ENCODE measurements at regions not wholly inside any gene's neighbourhood (a gene's known extent, or its start where the extent isn't known, plus 50 kb on each side); places are given as distances from the start of the nearest gene placed in this dataset.
"Not testable (repeated sequence)": the region's sequence is repeated elsewhere in the genome, so short reads cannot be mapped to it uniquely, and the experiment has no call there.

DNA sequence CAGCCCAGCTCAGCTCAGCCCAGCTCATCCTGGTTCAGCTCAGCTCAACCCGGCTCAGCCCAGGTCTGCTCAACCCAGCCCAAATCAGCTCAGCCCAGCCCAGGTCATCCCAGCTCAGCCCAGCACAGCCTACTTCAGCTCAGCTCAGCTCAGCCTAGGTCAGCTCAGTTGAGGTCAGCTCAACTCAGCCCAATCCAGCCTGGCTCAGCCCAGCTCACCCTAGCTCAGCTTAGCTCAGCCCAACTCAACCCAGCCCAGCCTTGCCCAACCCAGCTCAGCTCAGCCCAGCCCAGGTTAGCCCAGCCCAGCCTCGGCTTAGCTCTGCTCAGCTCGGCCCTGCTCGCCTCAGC, 332.3 kb downstream of the TMEM121 start:
- TF ChIP-seq, protein P1, sequence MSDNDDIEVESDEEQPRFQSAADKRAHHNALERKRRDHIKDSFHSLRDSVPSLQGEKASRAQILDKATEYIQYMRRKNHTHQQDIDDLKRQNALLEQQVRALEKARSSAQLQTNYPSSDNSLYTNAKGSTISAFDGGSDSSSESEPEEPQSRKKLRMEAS (IDR thresholded peaks at IDR 0.05; ENCODE audit: low read depth, low read length) = no peak
- TF ChIP-seq, protein P2, sequence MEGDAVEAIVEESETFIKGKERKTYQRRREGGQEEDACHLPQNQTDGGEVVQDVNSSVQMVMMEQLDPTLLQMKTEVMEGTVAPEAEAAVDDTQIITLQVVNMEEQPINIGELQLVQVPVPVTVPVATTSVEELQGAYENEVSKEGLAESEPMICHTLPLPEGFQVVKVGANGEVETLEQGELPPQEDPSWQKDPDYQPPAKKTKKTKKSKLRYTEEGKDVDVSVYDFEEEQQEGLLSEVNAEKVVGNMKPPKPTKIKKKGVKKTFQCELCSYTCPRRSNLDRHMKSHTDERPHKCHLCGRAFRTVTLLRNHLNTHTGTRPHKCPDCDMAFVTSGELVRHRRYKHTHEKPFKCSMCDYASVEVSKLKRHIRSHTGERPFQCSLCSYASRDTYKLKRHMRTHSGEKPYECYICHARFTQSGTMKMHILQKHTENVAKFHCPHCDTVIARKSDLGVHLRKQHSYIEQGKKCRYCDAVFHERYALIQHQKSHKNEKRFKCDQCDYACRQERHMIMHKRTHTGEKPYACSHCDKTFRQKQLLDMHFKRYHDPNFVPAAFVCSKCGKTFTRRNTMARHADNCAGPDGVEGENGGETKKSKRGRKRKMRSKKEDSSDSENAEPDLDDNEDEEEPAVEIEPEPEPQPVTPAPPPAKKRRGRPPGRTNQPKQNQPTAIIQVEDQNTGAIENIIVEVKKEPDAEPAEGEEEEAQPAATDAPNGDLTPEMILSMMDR (IDR thresholded peaks at IDR 0.05; ENCODE audit: low read depth, low read length) = no peak
- TF ChIP-seq MYC (IDR thresholded peaks at IDR 0.05; ENCODE audit: low read depth, low read length) (no peak), POLR2A (IDR thresholded peaks at IDR 0.05; ENCODE audit: extremely low read depth, insufficient read length) (no peak)
- DNase-seq (ENCODE audit: low read depth) = peak; percentile 58
- H3K4me3 ChIP-seq (ENCODE audit: low read depth, low read length) = no peak overlapping the region

DNA sequence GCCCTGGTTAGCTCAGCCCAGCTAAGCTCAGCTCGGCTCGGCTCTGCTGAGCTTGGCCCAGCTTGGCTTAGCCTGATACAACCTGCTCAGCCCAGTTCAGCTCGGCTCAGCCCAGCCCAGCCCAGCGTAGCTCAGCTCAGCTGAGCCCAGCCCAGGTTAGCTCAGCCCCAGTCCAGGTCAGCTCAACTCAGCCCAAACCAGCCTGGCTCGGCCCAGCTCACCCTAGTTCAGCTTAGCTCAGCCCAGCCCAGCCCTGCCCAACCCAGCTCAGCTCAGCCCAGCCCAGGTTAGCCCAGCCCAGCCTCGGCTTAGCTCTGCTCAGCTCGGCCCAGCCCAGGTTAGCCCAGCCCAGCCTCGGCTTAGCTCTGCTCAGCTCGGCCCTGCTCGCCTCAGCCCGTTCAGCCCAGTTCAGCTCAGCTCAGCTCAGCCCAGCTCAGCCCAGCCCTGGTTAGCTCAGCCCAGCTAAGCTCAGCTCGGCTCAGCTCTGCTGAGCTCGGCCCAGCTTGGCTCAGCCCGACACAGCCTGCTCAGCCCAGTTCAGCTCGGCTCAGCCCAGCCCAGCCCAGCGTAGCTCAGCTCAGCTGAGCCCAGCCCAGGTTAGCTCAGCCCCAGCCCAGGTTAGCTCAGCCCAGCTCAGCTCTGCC, 332.8 kb downstream of the TMEM121 start:
- H3K4me3 ChIP-seq (ENCODE audit: low read depth, low read length); DNase-seq (ENCODE audit: low read depth): not testable (repeated sequence)

DNA sequence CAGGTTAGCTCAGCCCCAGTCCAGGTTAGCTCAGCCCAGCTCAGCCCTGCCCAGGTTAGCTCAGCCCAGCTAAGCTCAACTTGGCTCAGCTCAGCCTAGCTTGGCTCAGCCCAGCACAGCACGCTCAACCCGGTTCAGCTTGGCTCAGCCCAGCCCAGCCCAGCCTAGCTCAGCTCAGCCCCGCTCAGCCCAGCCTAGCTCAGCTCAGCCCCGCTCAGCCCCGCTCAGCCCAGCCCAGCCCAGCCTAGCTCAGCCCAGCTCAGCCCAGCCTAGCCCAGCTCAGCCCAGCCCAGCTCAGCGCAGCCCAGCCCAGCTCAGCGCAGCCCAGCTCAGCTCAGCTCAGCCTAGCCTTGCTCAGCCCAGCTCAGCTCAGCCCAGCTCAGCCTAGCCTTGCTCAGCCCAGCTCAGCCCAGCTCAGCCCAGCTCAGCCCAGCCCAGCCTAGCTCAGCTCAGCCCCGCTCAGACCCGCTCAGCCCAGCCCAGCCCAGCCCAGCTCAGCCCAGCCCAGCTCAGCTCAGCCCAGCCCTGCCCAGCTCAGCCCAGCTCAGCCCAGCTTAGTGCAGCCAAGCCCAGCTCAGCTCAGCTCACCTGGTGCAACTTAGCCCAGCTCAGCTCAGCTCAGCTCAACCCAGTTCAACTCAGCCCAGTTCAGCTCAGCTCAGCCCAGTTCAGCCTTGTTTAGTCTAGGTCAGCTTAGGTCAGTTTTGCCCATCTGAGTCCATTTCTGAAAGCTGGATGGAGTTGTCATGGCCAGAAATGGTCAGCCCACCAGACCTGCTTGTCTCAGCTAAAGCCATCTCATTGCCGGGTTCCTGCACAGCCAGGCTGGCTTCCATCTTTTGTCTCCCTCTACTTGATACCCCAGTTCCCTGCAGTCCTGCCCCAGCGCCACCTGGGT, 333.6 kb downstream of the TMEM121 start:
- DNase-seq (ENCODE audit: low read depth) = peak; percentile 85
- no peak overlapping the region for H3K4me3 ChIP-seq (ENCODE audit: low read depth, low read length)
- TF ChIP-seq, protein P1 (IDR thresholded peaks at IDR 0.05; ENCODE audit: low read depth, low read length) = no peak
- TF ChIP-seq, protein P2 (IDR thresholded peaks at IDR 0.05; ENCODE audit: low read depth, low read length) = no peak
- no peak for TF ChIP-seq MYC (IDR thresholded peaks at IDR 0.05; ENCODE audit: low read depth, low read length)
- TF ChIP-seq POLR2A (IDR thresholded peaks at IDR 0.05; ENCODE audit: extremely low read depth, insufficient read length) = no peak

GRCh38 chr14:105860615-105861580, 334.5 kb downstream of the TMEM121 start:
- no peak for DNase-seq (ENCODE audit: low read depth)
- TF ChIP-seq, protein P1 (IDR thresholded peaks at IDR 0.05; ENCODE audit: low read depth, low read length) = no peak
- TF ChIP-seq, protein P2 (IDR thresholded peaks at IDR 0.05; ENCODE audit: low read depth, low read length) = no peak
- TF ChIP-seq MYC (IDR thresholded peaks at IDR 0.05; ENCODE audit: low read depth, low read length) = no peak
- no peak for TF ChIP-seq POLR2A (IDR thresholded peaks at IDR 0.05; ENCODE audit: extremely low read depth, insufficient read length)
- no peak overlapping the region for H3K4me3 ChIP-seq (ENCODE audit: low read depth, low read length)

- peak; percentile 57 for DNase-seq (ENCODE audit: low read depth)
- H3K4me3 ChIP-seq (ENCODE audit: low read depth, low read length) = no peak overlapping the region
- TF ChIP-seq, protein P1 (IDR thresholded peaks at IDR 0.05; ENCODE audit: low read depth, low read length) = no peak
- TF ChIP-seq, protein P2 (IDR thresholded peaks at IDR 0.05; ENCODE audit: low read depth, low read length) = no peak
- TF ChIP-seq POLR2A (IDR thresholded peaks at IDR 0.05; ENCODE audit: extremely low read depth, insufficient read length) (no peak), MYC (IDR thresholded peaks at IDR 0.05; ENCODE audit: low read depth, low read length) (no peak)
Observed at GRCh38 chr14:105861985-105862465, 335.6 kb downstream of the TMEM121 start.

All from NB4 (cell line).